Parathyroid adenoma (tissue), 2 donors: ENCODE measurements at regions not wholly inside any gene's neighbourhood (a gene's known extent, or its start where the extent isn't known, plus 50 kb on each side); places are given as distances from the start of the nearest gene placed in this dataset.

Experiments used
- H2AFZ ChIP-seq: fragments of 300-600 bp; sonication (generic); one replicate; pipeline ENCODE4 v1.7.0; 2017; ENCODE audit warnings: antibody characterized with exemption, mild to moderate bottlenecking
- H3K27ac ChIP-seq: fragments of 300-600 bp; sonication (generic); one replicate; pipeline ENCODE4 v1.7.0; 2017
- H3K27me3 ChIP-seq: fragments of 300-600 bp; sonication (generic); one replicate; pipeline ENCODE4 v1.7.0; 2017; ENCODE audit warnings: low read length; ENCODE audit not compliant: control insufficient read depth, insufficient read depth
- H3K36me3 ChIP-seq: fragments of 300-600 bp; sonication (generic); one replicate; pipeline ENCODE4 v1.7.0; 2017; ENCODE audit warnings: low read length; ENCODE audit not compliant: control insufficient read depth, insufficient read depth
- H3K4me1 ChIP-seq: fragments of 300-600 bp; sonication (generic); one replicate; pipeline ENCODE4 v1.7.0; 2017; ENCODE audit warnings: control low read depth
- H3K4me2 ChIP-seq: fragments of 300-600 bp; sonication (generic); one replicate; pipeline ENCODE4 v1.7.0; 2017; ENCODE audit warnings: low read length
- H3K4me3 ChIP-seq: fragments of 300-600 bp; sonication (generic); one replicate; pipeline ENCODE4 v1.7.0; 2017; ENCODE audit warnings: low read depth, low read length
- H3K79me2 ChIP-seq: fragments of 300-600 bp; sonication (generic); one replicate; pipeline ENCODE4 v1.7.0; 2017; ENCODE audit warnings: control low read depth
- H3K9ac ChIP-seq: fragments of 300-600 bp; sonication (generic); one replicate; pipeline ENCODE4 v1.7.0; 2017; ENCODE audit warnings: mild to moderate bottlenecking
- H3K9me3 ChIP-seq: fragments of 300-600 bp; sonication (generic); one replicate; pipeline ENCODE4 v1.7.0; 2017; ENCODE audit warnings: low read length; ENCODE audit not compliant: control insufficient read depth
- TF ChIP-seq, protein P1 (sequence below): fragments of 300-600 bp; sonication (generic); IDR thresholded peaks from one replicate; pipeline ENCODE4 v1.7.0; 2017; ENCODE audit warnings: antibody characterized with exemption, mild to moderate bottlenecking
- donor health status: primary hyperparathyroidism.

DNA sequence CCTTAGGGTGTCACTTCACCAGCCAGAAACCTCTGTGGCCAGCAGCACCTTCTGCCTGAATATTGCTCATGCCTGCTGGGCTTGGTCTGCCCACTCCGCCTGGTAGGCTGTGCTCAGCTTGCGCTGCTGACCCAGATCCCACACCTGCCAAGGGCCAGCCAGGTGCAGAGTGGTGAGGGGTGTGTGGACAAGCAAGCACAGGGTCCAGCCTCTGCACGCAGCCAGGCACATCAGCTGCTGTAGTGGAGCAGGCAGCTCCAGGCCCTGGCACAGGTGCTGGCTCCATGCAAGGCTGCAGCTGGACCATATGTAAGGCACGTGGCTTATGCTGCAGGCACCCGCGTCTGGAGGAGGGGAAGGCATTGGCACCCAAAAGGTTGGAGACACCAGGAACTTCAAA lies 567.4 kb downstream of the INHBA start:
- Histone ChIP-seq H2AFZ (no peak overlapping the region), H3K79me2 (no peaks in the 10 kb centered on the region), H3K9me3 (no peaks in the 10 kb centered on the region), H3K36me3 (no peaks in the 10 kb centered on the region), H3K4me3 (no peak overlapping the region), H3K4me2 (no peak overlapping the region), H3K27me3 (no peaks in the 10 kb centered on the region), H3K4me1 (peaks cover 16% of the 10 kb centered on the region), H3K27ac (no peak overlapping the region), H3K9ac (no peak overlapping the region)
- TF ChIP-seq, protein P1, sequence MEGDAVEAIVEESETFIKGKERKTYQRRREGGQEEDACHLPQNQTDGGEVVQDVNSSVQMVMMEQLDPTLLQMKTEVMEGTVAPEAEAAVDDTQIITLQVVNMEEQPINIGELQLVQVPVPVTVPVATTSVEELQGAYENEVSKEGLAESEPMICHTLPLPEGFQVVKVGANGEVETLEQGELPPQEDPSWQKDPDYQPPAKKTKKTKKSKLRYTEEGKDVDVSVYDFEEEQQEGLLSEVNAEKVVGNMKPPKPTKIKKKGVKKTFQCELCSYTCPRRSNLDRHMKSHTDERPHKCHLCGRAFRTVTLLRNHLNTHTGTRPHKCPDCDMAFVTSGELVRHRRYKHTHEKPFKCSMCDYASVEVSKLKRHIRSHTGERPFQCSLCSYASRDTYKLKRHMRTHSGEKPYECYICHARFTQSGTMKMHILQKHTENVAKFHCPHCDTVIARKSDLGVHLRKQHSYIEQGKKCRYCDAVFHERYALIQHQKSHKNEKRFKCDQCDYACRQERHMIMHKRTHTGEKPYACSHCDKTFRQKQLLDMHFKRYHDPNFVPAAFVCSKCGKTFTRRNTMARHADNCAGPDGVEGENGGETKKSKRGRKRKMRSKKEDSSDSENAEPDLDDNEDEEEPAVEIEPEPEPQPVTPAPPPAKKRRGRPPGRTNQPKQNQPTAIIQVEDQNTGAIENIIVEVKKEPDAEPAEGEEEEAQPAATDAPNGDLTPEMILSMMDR = no peak

DNA sequence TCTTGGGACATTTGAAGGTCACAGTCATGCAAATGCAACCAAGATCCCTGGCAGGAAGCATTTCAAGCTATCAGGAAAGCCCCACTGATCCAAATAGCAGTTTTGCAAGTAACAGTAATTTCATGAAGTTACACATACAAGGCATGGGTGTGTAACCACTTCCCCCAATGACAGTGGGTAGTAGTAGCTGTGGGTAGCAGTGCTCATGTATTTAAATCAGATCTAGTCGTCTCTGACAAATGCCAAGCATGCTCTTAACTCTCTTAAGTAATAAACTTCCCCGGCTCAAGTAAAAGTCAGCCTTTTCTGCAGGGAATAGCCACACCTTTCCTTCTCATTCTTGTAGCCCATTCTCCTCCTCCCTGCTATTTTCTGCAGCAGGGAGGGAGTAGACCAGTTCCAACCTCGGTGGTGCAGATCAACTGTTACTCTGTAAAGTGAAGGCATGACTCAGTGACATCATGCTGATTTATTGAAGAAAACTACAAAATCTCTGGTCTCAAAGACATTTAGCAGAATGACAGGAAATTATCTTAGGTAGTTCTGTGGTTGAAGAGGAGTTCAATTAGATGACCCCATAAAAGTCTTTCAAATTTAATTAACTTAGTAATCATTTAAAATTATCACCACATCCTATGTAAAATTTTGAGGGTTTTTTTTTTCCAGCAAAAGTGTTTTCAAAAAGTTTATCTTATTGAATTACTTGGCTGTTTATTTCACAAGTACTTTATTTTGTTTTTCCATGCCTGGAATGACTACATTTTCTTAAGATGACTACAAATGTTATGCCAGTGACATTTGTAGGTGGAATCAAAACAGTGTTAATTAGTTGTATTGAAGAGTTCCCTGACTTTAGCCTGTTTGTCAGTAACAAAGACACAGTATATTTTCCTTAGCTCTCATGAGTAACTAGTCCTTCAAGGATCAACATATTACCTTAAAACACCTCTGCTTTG lies 568.3 kb downstream of the INHBA start:
- H3K4me2 ChIP-seq = no peak overlapping the region
- H3K79me2 ChIP-seq = no peaks in the 10 kb centered on the region
- no peak overlapping the region for H3K27ac ChIP-seq
- no peak overlapping the region for H3K9ac ChIP-seq
- TF ChIP-seq, protein P1 = no peak
- no peaks in the 10 kb centered on the region for H3K27me3 ChIP-seq
- peaks cover 16% of the 10 kb centered on the region for H3K4me1 ChIP-seq
- no peaks in the 10 kb centered on the region for H3K36me3 ChIP-seq
- no peak overlapping the region for H2AFZ ChIP-seq
- no peaks in the 10 kb centered on the region for H3K9me3 ChIP-seq
- H3K4me3 ChIP-seq = no peak overlapping the region

DNA sequence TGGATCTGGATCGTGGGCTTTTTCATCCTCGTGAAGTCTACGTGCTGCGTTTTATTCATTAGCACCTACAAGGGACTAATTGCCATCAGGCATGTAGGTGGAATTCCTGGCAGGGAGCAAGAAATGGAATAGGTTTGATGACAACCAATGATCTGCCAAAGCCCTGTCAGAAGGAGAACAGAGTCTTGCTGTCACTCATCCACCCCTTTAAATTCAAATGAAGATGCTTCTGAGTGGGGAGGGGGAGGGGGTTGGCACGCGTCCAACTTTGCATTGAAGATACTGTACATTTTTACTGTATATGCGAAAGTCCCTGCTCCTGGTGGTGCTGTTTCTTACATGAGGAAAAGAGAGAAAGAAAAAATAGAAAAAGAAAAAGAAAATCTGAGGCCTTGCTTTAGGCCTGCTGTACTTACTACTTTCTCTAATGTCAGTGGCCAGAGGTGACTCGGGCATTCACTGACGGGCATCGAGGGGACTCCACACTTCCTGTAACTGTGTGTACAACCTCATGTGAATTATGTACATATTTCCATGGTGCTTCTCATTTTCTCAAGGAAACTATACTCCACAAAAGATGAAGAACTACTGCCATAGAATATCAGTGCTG lies 569.1 kb downstream of the INHBA start:
- H3K27ac ChIP-seq = no peak overlapping the region
- peaks cover 16% of the 10 kb centered on the region for H3K4me1 ChIP-seq
- no peak overlapping the region for H3K4me2 ChIP-seq
- no peaks in the 10 kb centered on the region for H3K27me3 ChIP-seq
- H3K79me2 ChIP-seq = no peaks in the 10 kb centered on the region
- no peak overlapping the region for H3K4me3 ChIP-seq
- H2AFZ ChIP-seq = no peak overlapping the region
- H3K9ac ChIP-seq = no peak overlapping the region
- H3K36me3 ChIP-seq = no peaks in the 10 kb centered on the region
- TF ChIP-seq, protein P1 = no peak
- no peaks in the 10 kb centered on the region for H3K9me3 ChIP-seq

- H3K4me2 ChIP-seq = no peak overlapping the region
- H2AFZ ChIP-seq = no peak overlapping the region
- no peaks in the 10 kb centered on the region for H3K36me3 ChIP-seq
- H3K79me2 ChIP-seq = no peaks in the 10 kb centered on the region
- no peak overlapping the region for H3K4me3 ChIP-seq
- TF ChIP-seq, protein P1 = no peak
- H3K27ac ChIP-seq = no peak overlapping the region
- no peak overlapping the region for H3K9ac ChIP-seq
- H3K9me3 ChIP-seq = no peaks in the 10 kb centered on the region
- H3K27me3 ChIP-seq = no peaks in the 10 kb centered on the region
- peaks cover 3% of the 10 kb centered on the region for H3K4me1 ChIP-seq
Measured at GRCh38 chr7:41131956-41132355, 570.9 kb downstream of the INHBA start.
